ENCODE measurements at regions not wholly inside any gene's neighbourhood (a gene's known extent, or its start where the extent isn't known, plus 50 kb on each side); places are given as distances from the start of the nearest gene placed in this dataset.
A peak's percentile ranks its signal among the peaks of the same experiment; 100 is the strongest.

GRCh38 chr21:27248814-27249213, 281.9 kb upstream of the ADAMTS5 start:
- Histone ChIP-seq H3K4me1 (no peaks in the 10 kb centered on the region), H3K27me3 (no peaks in the 10 kb centered on the region), H3K4me3 (no peak overlapping the region), H3K27ac (no peak overlapping the region), H3K36me3 (no peaks in the 10 kb centered on the region), H3K9me3 (no peaks in the 10 kb centered on the region)
- no peak for TF ChIP-seq EP300 (IDR thresholded peaks at IDR 0.05)
- no peak for DNase-seq (ENCODE audit: low spot score in 2 of 2)
- WGBS = 50% methylated on average over 1 of the region's 1 CpG

DNA sequence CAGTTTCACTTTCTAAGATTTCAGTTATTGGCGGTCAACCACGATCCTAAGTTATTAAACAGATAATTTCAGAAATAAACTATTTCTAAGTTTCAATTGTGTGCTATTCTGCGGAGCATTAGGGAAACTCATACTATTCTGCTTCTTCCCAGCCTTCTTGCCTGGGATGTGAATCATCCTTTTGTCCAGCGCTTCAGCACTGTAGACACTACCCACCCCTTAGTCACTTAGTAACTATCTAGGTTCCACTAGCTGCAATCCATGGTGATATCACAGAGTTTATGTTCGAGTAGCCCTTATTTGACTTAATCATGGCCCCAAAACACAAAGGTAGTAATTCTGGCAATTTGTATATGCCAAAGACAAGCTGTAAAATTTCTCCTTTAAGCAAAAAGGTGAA, 279.9 kb upstream of the ADAMTS5 start:
- no peaks in the 10 kb centered on the region for H3K4me1 ChIP-seq
- no peaks in the 10 kb centered on the region for H3K36me3 ChIP-seq
- no peak overlapping the region for H3K4me3 ChIP-seq
- no peaks in the 10 kb centered on the region for H3K27me3 ChIP-seq
- WGBS = 90% methylated on average over 5 of the region's 5 CpGs
- no peak for DNase-seq (ENCODE audit: low spot score in 2 of 2)
- H3K9me3 ChIP-seq = no peaks in the 10 kb centered on the region
- TF ChIP-seq POLR2A (IDR thresholded peaks at IDR 0.05) = no peak
- no peak for TF ChIP-seq EP300 (IDR thresholded peaks at IDR 0.05)
- no peak for TF ChIP-seq POLR2AphosphoS5 (IDR thresholded peaks at IDR 0.05)
- TF ChIP-seq CTCF (IDR thresholded peaks at IDR 0.05) = no peak
- H3K27ac ChIP-seq = no peak overlapping the region

- H3K9me3 ChIP-seq = no peaks in the 10 kb centered on the region
- peak overlapping the region; percentile 77 for H3K27ac ChIP-seq
- no peaks in the 10 kb centered on the region for H3K36me3 ChIP-seq
- no peaks in the 10 kb centered on the region for H3K27me3 ChIP-seq
- 64% methylated on average over 3 of the region's 3 CpGs for WGBS
- TF ChIP-seq CTCF (IDR thresholded peaks at IDR 0.05) = no peak
- no peak for TF ChIP-seq POLR2A (IDR thresholded peaks at IDR 0.05)
- no peak for TF ChIP-seq POLR2AphosphoS5 (IDR thresholded peaks at IDR 0.05)
- no peak for TF ChIP-seq EP300 (IDR thresholded peaks at IDR 0.05)
- no peak overlapping the region for H3K4me3 ChIP-seq
- H3K4me1 ChIP-seq = no peaks in the 10 kb centered on the region
- no peak for DNase-seq (ENCODE audit: low spot score in 2 of 2)
These were observed 277.9 kb upstream of the ADAMTS5 start for GRCh38 chr21:27244776-27245175.

- peak overlapping the region; percentile 77 for H3K27ac ChIP-seq
- no peak for DNase-seq (ENCODE audit: low spot score in 2 of 2)
- no peaks in the 10 kb centered on the region for H3K9me3 ChIP-seq
These were observed 277.5 kb upstream of the ADAMTS5 start for GRCh38 chr21:27244352-27244751.

GRCh38 chr21:27240839-27241238, 274.0 kb upstream of the ADAMTS5 start:
- no peaks in the 10 kb centered on the region for H3K27me3 ChIP-seq
- 78% methylated on average over 2 of the region's 2 CpGs for WGBS
- no peak overlapping the region for H3K27ac ChIP-seq
- H3K4me3 ChIP-seq = no peak overlapping the region
- H3K36me3 ChIP-seq = no peaks in the 10 kb centered on the region
- TF ChIP-seq CTCF (IDR thresholded peaks at IDR 0.05) (no peak), EP300 (IDR thresholded peaks at IDR 0.05) (no peak), POLR2AphosphoS5 (IDR thresholded peaks at IDR 0.05) (no peak), POLR2A (IDR thresholded peaks at IDR 0.05) (no peak)
- H3K4me1 ChIP-seq = no peaks in the 10 kb centered on the region
- no peaks in the 10 kb centered on the region for H3K9me3 ChIP-seq
- DNase-seq (ENCODE audit: low spot score in 2 of 2) = no peak

More at GRCh38 chr21:27244352-27244751, 277.5 kb upstream of the ADAMTS5 start:
- 40% methylated on average over 2 of the region's 2 CpGs for WGBS
- no peaks in the 10 kb centered on the region for H3K36me3 ChIP-seq
- no peak overlapping the region for H3K4me3 ChIP-seq
- TF ChIP-seq EP300 (IDR thresholded peaks at IDR 0.05) (no peak), CTCF (IDR thresholded peaks at IDR 0.05) (no peak), POLR2AphosphoS5 (IDR thresholded peaks at IDR 0.05) (no peak), POLR2A (IDR thresholded peaks at IDR 0.05) (no peak)
- H3K27me3 ChIP-seq = no peaks in the 10 kb centered on the region
- H3K4me1 ChIP-seq = no peaks in the 10 kb centered on the region

DNA sequence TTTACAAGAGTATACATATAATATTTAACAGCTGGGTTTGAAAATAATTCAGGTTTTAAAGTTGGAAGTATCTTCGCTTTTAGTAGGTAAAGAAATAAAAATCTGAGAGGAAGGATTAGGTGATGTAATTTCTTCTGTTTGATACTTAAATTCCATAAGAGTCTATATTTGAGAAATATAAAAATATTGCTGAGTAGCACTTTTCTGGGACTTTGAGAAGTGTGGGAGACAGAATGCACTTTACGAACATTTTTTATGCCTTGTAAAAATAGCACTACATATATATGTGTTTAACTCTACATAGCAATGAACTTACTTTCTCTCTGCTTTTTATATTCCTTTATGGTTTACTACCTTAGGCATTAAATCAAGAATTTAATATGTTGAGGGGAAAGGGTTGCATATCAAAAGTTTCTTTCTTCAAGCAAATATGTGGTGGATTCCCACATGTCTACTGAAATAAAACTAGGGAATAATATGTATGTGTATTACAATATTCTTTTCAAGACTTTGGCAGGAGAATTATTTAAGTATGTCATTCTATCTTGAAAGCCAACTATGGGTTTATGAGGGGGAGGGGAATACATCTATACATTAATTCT, 266.7 kb upstream of the ADAMTS5 start:
- Histone ChIP-seq H3K36me3 (no peaks in the 10 kb centered on the region), H3K4me3 (no peak overlapping the region), H3K4me1 (no peaks in the 10 kb centered on the region), H3K27ac (no peak overlapping the region), H3K9me3 (no peaks in the 10 kb centered on the region), H3K27me3 (no peaks in the 10 kb centered on the region)
- WGBS = 97% methylated on average over 2 of the region's 2 CpGs
- DNase-seq (ENCODE audit: low spot score in 2 of 2) = no peak
- TF ChIP-seq EP300 (IDR thresholded peaks at IDR 0.05) = no peak
- TF ChIP-seq POLR2AphosphoS5 (IDR thresholded peaks at IDR 0.05) = no peak
- no peak for TF ChIP-seq CTCF (IDR thresholded peaks at IDR 0.05)
- TF ChIP-seq POLR2A (IDR thresholded peaks at IDR 0.05) = no peak

Measured in suprapubic skin (tissue), 4 donors.